Astrocyte of the spinal cord (primary cell): ENCODE measurements at regions not wholly inside any gene's neighbourhood (a gene's known extent, or its start where the extent isn't known, plus 50 kb on each side); places are given as distances from the start of the nearest gene placed in this dataset.

Source experiments
- DNase-seq: peaks from one replicate; pipeline ENCODE4 v3.0.0; 2011; ENCODE audit warnings: low read depth, low spot score
- H3K4me3 ChIP-seq: 2 replicates; pipeline ENCODE4 v1.5.1; 2011; ENCODE audit warnings: low read depth, mild to moderate bottlenecking, low read length, moderate library complexity
- in situ Hi-C: cut with HindIII; loops from 2 replicates; pipeline ENCODE4 v1.10.0; 2017; ENCODE audit warnings: low sequenced_read_pairs
- TF ChIP-seq, protein P1 (sequence below): IDR thresholded peaks from 2 replicates; pipeline ENCODE4 v1.5.1; 2012; ENCODE audit warnings: low read depth, mild to moderate bottlenecking, low read length, inconsistent platforms

DNA sequence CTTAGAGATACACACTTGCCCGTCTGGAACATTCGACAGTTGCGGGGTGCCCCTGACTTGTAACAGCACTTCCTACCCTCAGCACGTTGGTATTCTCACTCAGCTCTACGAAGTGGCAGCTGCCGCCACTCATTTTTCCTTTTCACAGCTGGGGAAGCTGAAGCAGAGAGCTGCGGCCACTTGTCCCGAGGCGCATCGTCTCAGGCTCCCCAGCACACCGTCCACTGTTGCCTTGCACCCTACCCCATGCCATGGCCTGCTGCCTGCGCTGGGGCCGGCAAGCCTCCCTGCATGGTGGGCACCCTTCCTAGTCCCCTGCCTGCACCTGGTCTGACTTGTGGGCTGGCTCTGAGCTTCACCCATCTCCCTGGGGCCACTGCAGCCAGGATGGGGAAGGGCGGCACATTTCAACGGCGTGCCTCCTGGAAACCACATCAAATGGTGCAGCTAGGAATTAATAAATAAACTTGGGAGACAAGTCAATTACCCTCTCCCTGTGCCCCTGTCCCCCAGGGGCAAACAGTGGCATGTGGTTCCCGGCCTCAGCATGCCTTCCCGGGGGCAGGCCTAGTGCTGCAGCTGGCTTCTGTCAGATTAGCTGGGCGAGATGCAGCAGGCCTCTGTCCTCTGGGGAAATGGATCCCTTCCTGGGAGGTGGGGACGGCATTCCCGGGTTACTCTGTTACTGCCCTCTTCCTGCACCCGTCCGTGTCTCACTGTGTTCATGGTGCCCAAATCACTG is 64.7 kb upstream of the HAAO start:
- in situ Hi-C loops: no loop called here
- H3K4me3 ChIP-seq: no peak overlapping the region
- TF ChIP-seq, protein P1, sequence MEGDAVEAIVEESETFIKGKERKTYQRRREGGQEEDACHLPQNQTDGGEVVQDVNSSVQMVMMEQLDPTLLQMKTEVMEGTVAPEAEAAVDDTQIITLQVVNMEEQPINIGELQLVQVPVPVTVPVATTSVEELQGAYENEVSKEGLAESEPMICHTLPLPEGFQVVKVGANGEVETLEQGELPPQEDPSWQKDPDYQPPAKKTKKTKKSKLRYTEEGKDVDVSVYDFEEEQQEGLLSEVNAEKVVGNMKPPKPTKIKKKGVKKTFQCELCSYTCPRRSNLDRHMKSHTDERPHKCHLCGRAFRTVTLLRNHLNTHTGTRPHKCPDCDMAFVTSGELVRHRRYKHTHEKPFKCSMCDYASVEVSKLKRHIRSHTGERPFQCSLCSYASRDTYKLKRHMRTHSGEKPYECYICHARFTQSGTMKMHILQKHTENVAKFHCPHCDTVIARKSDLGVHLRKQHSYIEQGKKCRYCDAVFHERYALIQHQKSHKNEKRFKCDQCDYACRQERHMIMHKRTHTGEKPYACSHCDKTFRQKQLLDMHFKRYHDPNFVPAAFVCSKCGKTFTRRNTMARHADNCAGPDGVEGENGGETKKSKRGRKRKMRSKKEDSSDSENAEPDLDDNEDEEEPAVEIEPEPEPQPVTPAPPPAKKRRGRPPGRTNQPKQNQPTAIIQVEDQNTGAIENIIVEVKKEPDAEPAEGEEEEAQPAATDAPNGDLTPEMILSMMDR: no peak
- no peak for DNase-seq

DNA sequence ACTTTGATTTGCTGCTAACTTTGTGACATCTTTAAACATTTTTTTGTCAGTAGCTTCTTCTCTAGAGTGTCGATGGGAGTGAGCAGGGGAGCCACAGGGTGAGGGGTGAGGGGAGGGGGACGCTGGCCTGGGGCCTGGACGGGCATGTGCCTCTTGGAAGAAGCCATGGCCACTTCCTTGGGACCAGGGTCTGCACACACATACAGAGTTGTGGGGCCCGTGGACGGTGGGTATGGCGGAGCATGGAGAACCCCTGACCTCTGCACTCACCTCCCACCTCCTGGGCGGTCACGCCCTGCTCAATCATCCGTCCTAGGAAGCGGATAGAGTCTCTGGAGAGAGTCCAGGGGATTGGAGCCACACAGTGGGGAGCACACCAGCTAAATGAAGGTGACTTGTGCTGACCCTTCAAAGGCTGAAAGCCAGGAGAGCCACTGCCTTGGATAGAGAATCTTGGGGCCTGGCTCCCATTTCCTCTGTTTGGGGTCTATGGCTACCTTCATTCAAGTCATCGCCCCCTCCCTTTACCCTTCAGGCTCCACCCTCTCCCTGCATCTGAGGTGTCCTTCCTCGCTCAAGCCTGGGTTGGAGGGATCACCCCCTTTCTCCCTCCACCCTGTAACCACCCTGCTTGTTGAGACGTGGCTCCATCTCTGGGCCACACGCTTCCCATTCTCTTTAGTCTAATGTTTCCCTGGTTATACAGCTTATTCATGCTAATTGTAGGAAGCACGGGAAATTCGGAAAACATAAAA is 63.9 kb upstream of the HAAO start:
- DNase-seq: no peak
- TF ChIP-seq, protein P1: no peak
- no peak overlapping the region for H3K4me3 ChIP-seq
- in situ Hi-C loops: no loop called here

DNA sequence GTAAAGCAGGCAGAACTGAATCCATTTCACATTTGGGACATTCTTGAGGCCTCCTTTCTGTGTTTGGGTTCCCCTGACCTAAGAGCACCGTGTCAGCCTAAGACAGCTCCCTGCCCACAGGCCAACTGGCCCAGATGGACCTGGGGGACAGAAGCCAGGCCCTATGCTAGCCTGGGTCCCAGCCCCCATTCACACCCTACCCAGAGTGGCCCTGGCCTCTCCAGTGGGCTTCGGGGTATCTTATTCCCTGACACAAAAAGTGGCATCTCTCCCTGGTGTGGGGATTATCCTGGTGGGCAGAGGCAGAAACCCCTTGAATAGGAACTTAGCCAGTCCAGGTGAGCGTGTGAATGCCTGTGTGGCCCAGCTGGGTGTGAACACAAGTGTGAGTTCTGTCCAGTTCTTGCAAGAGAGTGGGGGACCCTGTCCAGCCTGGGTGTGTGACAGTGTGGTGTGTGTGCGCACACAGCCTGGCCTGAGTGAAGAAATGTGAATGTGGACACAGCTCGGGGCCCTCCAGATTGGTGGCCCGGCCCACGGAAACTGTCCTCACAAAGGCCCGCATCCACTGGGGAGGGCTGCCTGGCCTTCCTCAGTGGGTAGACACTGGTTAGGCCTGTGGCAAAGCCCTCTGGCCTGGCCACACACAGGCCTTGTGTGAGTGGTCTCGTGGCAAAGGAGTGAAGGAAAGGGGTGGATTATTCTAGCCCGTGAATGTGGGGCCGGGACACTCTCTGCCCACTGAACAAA is 63.0 kb upstream of the HAAO start:
- no peak for DNase-seq
- in situ Hi-C loops: no loop called here
- H3K4me3 ChIP-seq: no peak overlapping the region
- TF ChIP-seq, protein P1: no peak

DNA sequence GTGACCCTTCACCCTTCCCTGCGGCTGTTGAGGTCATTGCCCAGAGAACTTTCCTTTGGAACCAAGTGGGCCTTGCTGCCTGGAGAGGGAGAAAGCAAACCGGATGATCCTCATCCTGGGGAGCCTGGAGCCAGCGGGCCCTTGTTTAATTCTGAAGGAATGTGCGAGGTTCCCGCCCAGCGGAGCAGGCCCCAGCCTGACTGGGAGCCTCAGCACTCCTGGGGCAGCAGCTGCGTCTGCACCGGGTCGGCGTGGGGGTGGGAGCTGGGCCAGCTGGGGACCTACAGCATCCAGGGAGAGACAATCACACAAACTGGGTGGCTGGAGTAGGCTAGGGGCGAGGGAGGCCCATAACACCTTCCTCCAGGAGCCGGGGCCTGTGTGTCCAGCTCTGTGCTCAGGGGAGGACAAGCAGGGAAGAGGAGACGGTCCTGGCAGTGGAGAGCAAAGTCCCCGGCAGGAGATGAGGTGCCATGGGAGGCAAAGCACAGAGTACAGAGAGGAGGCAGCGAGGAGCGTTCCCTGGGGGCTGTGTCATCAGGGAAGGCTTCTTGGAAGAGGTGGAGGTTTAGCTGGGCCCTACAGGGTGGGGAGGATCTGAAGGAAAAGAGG is 61.9 kb upstream of the HAAO start:
- TF ChIP-seq, protein P1: no peak
- no peak overlapping the region for H3K4me3 ChIP-seq
- DNase-seq: peak; percentile 49
- in situ Hi-C loops: no loop called here

DNA sequence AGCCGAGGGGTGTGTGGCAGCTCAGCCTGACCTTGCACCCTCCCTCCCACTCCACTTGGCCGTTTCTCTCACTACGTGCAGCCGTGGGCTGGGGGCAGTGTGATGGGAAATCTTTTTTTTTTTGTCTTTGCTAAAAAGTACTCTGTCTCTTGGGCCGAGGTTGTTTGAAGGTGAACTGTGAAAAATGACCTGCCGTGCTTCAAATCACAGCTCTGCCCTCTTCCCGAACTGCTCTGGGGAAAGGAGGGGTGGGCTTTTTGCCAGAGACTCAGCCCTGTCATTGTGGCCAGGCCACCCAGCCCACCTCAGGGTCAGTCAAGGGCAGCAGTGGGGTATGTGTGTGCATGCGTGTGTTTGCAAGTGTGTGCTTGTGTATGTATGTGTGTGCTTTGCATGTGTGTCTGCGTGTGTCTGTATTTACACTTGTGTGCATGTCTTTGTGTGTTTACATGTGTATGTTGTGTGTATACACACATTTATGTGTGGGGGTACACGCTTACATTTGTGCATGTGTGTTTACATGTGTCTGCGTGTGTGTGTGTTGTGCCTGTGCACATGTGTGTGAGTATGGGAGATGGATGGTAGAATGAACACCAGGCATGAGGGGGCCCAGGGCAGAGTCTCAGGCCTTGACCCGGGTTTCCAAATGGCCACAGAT is 61.3 kb upstream of the HAAO start:
- H3K4me3 ChIP-seq: no peak overlapping the region
- DNase-seq: no peak
- in situ Hi-C loops: no loop called here
- TF ChIP-seq, protein P1: no peak

DNA sequence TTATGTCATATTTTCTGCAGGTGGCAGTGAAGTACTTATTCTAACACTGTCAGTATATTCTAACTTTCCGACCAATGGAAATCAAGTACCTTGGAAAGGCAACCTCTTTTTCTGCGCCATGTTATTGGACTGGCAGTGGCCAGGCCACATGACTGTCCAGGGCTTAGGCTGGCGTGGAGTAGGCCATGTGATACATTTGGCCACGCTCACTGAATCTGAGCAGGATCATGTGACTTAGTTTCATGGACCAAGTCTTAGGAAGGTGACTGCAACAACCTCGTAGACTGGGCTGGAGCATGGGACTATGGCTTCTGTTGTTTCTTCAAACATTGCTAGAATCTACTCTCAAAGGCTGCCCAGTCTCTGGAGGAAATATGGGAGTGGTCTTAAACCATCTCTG is 60.4 kb upstream of the HAAO start:
- no peak for DNase-seq
- TF ChIP-seq, protein P1: no peak
- in situ Hi-C loops: no loop called here

More for the DNA sequence above, 60.4 kb upstream of the HAAO start:
- H3K4me3 ChIP-seq: no peak overlapping the region
